Heart left ventricle (tissue), 13 donors: ENCODE measurements at regions not wholly inside any gene's neighbourhood (a gene's known extent, or its start where the extent isn't known, plus 50 kb on each side); places are given as distances from the start of the nearest gene placed in this dataset.

Experiments
- CTCF ChIP-seq, 12 donors: fragments of 200-600 bp; sonication (generic) in 4 of 12; IDR thresholded peaks; one replicate each; pipeline versions ENCODE4 v1.5.0 to v1.8.0; 2018 to 2022; ENCODE audit warnings: antibody characterized with exemption in 12 of 12, mild to moderate bottlenecking in 5 of 12
- POLR2A ChIP-seq, 2 donors: fragments of 450-650 bp; IDR thresholded peaks; one replicate each; pipeline ENCODE4 v1.6.1; 2017; ENCODE audit warnings: antibody characterized with exemption in 2 of 2, mild to moderate bottlenecking in 2 of 2, moderate library complexity in 2 of 2
- donor health status: ischemic (EF 13 %, LVEDD 7.1; RV severe dilation, severe dysfunction).
- donor health status: DM: no; HTN: yes; CAD: no.
- donor health status: DM: no; HTN: no; CAD: no.
- donor health status: ischemic (EF 25% LVEDD 6.9; RV normal size, moderate dysfunction).
- donor health status: ischemic (EF 25% LVEDD 5.7; RV mildly dilated, moderate dysfunction).
- donor health status: ischemic (EF 35%, LVEDD 5.7; RV mildly dilated, moderate dysfunction).
- donor health status: nonischemic (EF 11% LVEDD 7.7; RV severe dilation, severe dysfunction).
- donor health status: DM: yes; HTN: yes; CAD: no.
- donor health status: PGD.
- donor health status: ischemic (EF 29% LVEDD 5.4; RV normal size, mild dysfunction).
- donor health status: nonischemic (EF 23%, LVEDD 6.1; RV moderate dilation, normal function).

GRCh38 chr5:166540156-166540555, 1751.3 kb upstream of the WWC1 start:
- no peak for TF ChIP-seq CTCF (IDR thresholded peaks at IDR 0.05)
- no peak for TF ChIP-seq POLR2A (IDR thresholded peaks at IDR 0.05)
